Stimulated activated CD8-positive, alpha-beta memory T cell treated with anti-CD3 and anti-CD28 coated beads, Interleukin-7, amount 100 ng/mL, for 48 hours (primary cell): ENCODE measurements at regions not wholly inside any gene's neighbourhood (a gene's known extent, or its start where the extent isn't known, plus 50 kb on each side); places are given as distances from the start of the nearest gene placed in this dataset.
"Not testable (repeated sequence)": the region's sequence is repeated elsewhere in the genome, so short reads cannot be mapped to it uniquely, and the experiment has no call there.

Source experiments
- DNase-seq, 2 donors: peaks; one replicate each; pipeline ENCODE4 v3.0.0-alpha.2; 2020; ENCODE audit warnings: low read depth in 1 of 2; ENCODE audit errors: extremely low read depth in 1 of 2

DNA sequence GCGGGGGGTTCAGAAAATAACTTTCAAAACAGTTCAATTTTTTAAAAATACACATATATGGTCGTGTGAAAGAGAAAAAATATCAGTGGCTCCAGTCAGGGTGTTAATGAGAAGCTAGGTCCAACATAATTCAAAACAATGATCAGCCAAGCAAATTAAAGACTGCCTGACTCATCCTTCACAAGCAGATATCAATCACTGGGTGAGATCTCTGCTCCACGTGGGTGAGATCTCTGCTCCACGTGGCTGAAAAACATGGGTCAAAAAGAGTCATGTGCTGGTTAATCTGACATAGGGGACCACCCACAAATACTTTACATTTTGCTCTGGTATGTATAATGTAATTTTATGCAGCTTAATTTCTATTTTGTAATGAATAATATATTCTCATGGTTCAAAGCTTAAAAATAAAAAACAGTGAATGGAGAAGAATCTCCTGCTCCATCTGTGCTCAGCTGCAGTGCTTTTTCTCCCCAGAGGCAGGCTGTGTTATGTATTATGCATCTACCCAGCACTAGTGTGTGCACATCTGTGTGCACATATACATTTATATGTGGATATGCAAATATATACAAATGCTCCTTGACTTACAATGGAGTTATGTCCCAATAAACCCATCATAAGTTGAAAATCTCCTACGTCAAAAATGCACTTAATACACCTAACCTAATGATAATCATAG, 93.1 kb upstream of the S1PR3 start:
- DNase-seq: no peak

DNA sequence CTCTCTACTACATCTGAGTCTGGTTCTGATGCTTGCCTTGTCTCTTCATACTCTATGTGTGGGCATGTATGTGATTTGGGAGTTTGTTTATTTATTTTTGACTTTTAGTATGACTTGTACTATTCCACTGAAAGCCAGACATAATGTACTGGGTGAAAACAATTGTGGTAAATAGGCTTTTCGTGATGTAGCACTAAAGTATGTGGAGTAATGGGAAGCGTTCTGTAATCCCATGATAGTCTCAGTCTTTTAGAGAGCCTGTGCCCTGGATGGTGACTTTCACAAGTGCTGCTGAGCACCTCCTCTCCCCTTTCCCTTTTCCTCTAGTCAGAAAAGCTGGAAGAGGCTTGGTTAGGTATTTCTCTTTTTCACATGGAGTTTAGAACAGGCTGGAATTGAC, 85.8 kb upstream of the S1PR3 start:
- no peak for DNase-seq

DNA sequence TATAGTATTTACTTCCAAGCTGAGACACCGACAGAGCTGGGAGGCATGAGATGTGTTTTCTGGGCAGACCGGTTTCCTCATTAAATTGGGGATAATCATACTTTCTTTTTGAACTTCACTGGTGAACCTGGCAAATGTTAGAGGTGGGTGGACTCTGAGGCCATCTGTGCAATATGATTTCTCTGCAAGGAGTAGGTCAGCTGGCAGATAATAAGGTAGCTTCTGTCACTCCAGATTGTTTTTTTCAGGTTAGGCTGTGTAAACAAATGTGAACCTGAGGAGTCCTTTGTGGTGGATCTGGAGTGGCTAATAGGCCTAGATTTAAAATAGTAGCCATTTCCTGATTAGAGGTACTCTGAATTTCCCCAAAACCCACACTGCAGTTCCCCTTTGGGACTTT, 75.4 kb upstream of the S1PR3 start:
- no peak for DNase-seq

DNA sequence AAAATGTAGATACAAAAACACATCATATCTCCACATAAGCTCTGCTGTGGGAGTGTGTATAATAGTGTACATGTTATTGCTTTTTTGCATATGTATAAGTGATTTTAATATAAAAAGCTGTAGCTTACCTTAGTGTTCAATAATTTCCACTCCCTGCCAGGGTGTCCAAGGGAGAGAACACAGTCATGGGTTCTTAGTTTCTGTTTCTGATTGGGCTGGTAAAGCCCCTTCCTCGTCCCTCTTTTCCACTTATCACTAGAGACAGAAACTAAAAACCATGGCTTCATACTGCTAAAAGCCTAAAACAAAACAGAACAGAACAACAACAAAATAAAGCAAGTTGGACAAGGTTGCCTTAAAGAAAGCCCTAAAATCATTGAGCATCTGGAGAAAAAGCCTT, 74.4 kb upstream of the S1PR3 start:
- DNase-seq: no peak

DNA sequence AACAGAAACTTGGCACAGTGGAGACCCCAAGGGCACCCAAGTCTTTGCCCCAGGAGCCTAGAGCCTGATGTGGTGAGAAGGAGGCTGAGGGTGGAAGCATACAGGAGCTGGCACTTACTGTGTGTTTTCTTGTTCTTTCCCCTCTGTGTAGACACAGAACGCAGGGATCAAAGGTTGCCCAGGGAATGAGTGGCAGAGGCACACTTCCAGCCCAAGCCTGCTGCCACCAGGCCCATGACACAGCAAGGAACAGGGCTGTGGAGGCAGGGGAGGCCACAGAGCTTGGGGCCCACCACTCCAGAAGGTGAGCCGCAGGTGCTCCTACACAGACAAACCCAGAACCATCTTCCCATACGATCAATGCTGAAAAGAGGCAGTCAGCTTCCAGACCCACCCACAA, 73.9 kb upstream of the S1PR3 start:
- DNase-seq: no peak

DNA sequence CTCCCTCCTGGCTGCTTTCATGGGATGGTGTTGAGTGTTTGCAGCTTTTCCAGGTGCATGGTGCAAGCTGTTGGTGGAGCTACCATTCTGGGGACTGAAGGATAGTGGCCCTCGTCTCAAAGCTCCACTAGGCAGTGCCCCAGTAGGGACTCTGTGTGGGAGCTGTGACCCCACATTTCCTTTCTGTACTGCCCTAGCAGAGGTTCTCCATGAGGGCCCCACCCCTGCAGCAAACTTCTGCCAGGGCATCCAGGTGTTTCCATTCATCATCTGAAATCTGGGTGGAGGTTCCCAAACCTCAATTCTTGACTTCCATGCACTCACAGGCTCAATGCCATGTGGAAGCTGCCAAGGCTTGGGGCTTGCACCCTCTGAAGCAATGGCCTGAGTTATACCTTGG, 72.7 kb upstream of the S1PR3 start:
- DNase-seq: not testable (repeated sequence)

DNA sequence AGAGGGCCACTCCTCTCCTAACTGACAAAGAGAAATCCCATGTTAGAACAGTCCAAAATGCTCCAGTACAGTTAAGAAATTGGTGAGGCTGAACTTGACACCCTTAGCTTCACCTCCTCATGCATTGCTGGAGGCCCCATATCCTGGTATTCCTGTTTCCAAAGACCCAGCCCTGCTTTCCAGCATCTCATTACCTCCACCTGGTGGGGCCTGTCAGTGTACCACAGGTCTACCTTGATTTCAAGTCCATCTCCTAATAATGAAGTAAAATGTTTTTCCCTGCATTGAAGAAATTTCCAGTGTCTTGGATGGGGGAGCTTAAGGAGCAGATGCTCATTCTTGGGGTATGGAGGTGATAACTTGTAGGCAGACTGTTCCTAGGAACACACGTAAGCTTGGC, 70.6 kb upstream of the S1PR3 start:
- no peak for DNase-seq

DNA sequence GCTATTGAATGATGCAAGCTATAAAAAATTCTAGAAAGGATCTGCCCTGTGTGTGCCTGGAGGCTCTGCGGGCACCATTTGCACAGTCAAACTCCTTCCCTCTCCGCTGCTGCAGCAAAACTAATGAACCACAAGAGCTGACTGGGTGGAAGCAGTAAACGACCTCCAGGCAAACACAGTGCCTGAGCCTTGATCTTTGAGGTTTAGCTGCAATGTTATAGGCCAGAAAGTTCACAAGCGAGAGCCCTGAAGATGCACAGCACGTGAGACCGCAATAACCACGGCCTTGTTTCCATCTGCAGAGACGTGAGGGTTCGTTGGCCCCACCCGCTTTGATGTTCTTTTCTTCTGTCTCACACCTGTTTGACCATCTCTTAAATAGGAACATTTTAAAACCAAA, 69.2 kb upstream of the S1PR3 start:
- peak; percentile 8 to 27 for DNase-seq

DNA sequence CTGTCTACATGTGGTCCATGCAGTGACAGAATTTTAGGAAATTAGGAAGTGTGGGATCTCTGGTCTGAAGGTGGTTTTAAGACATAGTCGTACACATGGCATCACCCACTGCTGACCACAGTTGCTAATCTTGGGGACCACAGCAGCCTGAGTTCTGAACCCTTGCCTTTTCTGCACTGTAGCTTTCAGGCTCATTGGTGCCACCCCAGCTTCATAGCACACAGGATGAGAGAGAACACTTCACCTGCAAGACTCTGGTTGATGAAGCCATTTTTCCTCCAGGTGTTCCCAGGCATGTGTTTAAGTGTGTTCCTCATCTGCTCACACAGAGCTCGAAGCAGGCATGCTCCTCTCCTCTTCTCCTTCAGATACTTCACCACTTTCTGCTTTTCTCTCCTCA, 68.2 kb upstream of the S1PR3 start:
- DNase-seq: no peak

DNA sequence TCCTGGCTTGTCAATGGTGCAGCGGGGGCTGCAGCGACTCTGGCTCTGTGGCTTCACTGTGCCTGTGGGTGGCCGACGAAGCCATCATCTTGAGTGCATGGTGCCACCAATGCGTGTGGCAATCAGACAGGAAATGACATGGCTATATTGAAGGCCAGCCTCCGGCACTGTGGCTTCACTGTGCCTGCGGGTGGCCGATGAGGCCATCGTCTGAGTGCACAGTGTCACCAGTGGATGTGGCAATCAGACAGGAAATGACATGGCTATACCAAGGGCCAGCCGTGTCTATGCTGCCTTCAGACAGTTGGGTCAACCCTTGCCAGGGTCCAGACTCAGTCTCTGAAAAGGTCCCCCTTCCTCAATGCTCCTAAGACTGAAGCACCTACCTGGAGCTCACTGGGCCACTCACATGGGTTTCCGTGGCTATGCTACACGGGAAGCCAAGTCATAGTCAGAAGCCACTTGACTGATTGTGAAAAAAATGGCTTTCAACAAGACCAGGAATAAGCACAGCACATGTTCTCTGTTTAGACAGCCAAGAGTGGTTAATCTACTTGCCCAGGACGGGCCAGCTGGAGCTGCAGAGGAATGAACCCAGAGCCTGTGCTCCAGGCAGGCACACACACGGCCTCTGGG, 67.5 kb upstream of the S1PR3 start:
- peak in 1 of 2 donors; percentile 8 for DNase-seq

DNA sequence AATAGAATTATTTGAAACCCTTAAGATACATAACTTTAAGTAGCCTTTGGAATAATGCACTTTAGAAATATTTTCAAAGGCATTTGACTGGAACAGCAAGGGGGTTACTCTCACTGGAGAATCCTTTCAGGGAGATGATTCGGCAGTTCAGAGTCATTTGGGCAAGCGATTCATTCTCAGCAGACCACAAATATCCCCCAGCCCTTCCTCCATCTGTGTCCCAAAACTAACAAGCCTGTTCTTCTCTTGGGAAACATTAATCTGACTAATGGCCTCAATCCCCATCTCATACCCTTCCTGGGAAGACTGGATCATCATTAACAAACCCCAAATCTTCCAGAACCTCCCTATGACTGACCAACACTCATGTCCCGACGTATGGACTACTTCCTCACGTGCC, 65.8 kb upstream of the S1PR3 start:
- DNase-seq: no peak

DNA sequence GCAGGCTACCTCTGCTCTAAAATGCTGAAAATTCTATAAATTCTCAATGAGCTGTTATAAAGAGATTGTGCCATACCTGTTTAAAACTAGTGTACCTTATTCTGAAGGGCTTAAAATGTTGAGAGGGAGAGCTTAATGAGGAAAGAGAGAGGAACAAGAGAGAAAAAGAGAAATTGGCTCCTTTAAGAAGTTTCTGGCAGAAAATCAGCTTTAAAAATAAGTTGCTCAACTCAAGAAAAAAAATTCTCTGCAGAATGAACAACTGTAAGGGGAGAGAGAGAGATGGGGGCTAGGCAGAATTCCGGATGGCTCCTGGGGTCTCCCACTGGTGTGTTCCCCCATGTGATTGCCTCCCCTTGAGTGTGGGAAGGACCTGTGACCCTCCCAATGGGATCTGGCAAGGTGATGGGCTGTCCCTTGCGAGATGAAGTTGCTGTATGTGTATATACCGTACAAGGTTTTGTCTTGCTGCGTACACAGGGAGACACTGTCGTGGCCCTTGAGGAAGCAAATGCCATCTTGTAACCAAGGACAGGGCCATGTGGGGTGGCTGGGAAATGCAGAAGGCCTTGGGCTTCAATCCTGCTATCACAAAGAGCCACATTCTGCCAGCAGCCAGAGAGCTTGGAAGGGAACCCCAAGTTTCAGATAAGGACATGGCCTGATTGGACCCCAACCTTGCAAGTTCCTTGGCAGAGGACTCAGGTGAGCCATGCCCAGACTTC, 64.3 kb upstream of the S1PR3 start:
- no peak for DNase-seq

DNA sequence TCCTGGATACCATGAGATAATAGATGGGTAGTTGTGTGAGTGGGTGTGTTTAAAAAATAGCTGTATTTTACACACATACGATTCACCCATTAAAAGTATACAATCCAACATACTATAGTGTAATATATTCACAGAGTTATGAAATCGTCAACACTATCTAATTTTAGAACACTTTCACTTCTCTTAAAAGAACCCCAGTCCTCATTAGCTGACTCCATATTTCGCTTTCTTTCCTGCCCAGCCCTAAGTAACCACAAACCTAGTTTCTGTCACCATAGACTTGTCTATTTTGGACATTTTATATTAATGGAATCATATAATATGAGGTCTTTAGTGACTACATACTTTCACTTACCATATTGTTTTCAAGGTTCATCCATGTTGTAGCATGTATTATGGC, 63.8 kb upstream of the S1PR3 start:
- no peak for DNase-seq

DNA sequence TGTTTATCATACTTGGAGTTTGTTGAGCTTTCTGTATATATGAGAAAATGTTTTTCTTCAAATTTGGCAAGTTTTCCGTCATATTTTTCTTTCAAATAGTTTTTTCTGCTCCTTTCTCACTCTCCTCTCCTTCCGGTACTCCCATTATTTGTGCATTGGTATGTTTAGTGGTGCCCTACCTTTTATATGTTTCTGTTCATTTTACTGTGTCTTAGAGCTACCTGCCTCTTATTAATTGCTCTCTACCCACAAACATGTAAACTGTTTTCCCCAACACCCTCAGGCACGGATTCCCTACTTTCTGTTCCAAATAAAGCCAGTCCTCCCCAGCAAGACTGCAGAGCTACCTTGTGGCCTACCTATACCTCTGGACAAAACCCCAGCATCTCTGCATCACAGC, 60.6 kb upstream of the S1PR3 start:
- no peak for DNase-seq

DNA sequence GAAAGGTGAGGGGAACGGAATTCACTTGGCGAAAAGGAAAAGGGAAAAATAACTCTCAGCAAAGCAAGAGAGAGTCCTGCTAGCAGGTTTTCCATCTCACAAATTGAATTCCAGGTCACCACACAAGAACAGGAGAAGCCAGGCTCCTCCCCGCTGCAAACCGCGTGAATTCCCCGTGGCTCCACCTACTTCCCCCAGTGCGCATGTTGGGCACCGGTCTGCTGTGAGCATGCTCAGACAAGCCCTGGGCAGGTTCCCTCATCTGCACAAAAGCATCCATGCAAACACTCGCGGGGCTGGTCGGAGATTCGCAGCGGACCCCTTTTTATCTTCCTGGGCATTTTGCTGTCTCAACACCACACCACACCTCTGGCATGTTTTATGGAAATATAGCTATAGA, 58.5 kb upstream of the S1PR3 start:
- DNase-seq: no peak

DNA sequence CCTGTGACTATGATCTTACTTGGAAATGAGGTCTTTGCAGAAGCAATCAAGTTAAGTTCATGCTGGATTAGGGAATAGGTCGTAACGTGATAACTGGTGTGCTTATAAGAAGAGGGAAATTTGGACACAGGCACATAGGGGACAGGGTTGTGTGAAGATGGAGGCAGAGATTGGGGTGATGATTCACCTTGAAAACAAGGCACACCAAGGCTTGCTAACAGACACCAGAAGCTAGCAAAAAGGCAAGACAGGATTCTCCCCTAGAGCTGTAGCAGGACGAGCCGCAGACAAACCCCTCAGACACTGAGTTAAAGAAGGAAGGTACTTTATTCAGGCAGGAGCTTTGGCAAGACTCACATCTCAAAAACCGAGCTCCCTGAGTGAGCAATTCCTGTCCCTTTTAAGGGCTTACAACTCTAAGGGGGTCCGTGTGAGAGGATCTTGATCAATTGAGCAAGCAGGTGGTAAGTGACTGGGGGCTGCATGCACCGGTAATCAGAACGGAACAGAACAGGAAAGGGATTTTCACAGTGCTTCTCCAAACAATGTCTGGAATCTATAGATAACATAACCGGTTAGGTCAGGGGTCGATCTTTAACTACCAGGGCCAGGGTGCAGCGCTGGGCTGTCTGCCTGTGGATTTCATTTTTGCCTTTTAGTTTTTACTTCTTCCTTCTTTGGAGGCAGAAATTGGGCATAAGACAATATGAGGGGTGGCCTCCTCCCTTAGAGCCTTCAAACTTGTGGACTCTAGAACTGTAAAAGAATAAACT, 57.5 kb upstream of the S1PR3 start:
- DNase-seq: no peak

DNA sequence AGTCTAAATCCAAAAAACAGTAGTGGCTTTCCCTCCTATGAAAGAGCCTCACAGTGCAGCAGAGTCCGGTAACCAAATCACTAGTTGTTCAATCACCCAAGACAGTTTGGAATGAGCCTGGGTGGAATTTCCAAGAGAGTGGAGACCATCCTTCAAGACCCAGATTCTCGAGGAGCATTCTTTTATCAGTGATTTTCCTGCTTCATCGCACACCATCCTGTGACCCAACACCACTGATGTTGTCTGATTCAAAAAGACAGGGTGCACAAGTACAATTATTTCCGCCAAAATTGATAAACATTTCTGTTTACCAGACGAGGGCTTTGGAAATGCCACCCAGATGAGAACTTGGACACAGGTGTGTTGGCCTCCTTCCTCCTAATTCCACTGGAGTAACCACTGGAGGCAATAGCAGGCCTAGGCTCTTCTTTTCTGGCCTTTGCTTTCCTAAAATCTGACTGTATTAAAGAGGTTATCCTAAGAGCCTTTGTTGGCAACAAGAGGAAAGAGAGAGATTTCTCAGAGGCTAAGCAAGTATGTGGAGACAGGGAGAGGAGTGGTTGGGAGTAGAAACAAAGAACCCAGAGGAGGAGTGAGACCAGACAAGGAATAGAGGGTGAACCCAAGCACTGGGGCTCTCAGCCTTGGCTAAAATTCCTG, 56.3 kb upstream of the S1PR3 start:
- DNase-seq: no peak

DNA sequence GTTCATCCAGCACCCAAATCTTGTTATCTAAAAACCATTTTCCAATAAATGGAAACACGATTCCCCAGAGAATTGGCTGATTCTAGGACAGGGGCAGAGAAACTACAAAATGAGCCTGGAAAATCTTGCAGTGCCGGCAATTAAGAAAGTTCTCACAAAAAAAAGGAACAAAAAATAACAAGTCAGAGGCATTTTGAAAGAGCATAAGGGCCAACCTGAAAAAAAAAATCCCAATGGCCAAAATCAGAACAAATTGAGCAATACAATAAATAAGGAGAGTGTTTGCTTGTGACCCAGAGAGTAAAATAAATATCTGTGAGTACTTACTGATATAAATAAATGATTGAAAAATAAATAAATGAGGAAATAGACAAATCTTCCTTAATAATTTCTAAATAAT, 55.1 kb upstream of the S1PR3 start:
- DNase-seq: no peak

DNA sequence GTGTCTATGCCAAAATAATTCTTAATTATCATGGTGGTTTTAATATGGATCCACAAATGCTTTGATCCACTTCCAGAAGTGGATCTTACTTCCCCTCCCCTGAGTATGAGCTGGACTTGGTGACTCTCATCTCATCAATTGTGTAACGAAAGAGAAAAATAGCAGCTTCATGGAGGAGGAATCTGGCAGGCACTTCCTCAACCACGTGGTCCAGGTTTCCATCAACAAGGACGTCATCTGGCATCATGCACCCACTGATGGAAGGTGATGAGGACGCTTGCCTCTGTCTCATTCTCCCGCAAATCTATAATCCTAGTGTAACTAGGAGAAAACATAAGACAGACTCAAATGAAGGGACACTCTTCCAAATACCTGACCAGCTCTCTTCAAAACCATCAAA, 54.6 kb upstream of the S1PR3 start:
- DNase-seq: no peak

DNA sequence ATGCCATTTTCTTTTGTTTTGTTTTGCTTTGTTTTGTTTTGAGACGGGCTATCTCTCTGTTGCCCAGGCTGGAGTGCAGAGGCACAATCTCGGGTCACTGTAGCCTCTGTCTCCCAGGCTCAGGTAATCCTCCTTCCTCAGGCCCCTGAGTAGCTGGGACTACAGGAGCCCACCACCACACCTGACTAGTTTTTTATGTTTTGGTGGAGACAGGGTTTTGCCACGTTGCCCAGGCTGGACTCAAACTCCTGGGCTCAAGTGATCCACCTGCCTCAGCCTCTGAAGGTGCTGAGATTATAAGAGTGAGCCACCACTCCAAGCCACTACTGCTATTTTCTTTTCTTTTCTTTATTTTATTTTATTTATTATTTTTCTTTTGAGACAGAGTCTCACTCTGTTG, 54.0 kb upstream of the S1PR3 start:
- DNase-seq: no peak

DNA sequence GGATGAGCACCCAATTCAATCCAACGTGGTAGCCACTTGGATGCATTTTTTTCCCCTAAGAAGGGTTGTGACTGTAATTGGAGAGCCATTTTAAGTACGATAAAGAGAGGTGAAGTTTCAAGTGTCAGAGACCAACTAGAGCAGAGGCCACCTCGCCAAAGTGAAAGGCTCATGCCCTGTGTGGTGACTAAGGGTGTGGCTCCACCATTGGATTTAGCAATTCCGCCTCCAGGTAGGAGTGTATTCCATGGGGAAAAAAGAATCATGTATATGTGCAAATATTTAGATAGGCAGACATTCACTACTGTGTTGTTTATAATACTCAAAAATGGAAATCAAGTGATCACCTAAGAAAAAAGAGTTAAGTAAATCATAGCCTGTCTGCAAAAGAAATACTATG, 53.1 kb upstream of the S1PR3 start:
- DNase-seq: no peak
